ENCODE measurements at regions not wholly inside any gene's neighbourhood (a gene's known extent, or its start where the extent isn't known, plus 50 kb on each side); places are given as distances from the start of the nearest gene placed in this dataset.

GRCh38 chr17:6326483-6326882 lies 108.4 kb downstream of the AIPL1 start:
- no peak for TF ChIP-seq RELA (CRISPR knock-in tag; IDR thresholded peaks at IDR 0.05; ENCODE audit: borderline replicate concordance)
- TF ChIP-seq ZNF512 (CRISPR knock-in tag; IDR thresholded peaks at IDR 0.05; ENCODE audit: borderline replicate concordance): no peak
- TF ChIP-seq AFF4 (CRISPR knock-in tag; IDR thresholded peaks at IDR 0.05; ENCODE audit: borderline replicate concordance): no peak
- TF ChIP-seq TEAD4 (CRISPR knock-in tag; IDR thresholded peaks at IDR 0.05): no peak
- TF ChIP-seq CTCF (IDR thresholded peaks at IDR 0.05): no peak
- TF ChIP-seq ATF1 (CRISPR knock-in tag; IDR thresholded peaks at IDR 0.05): no peak
- TF ChIP-seq MYBL2 (CRISPR knock-in tag; IDR thresholded peaks at IDR 0.05): no peak
- no peak for TF ChIP-seq CREM (CRISPR knock-in tag; IDR thresholded peaks at IDR 0.05)
- no peak for TF ChIP-seq MXD4 (CRISPR knock-in tag; IDR thresholded peaks at IDR 0.05; ENCODE audit: borderline replicate concordance)
- no peak for TF ChIP-seq ZBTB21 (CRISPR knock-in tag; IDR thresholded peaks at IDR 0.05; ENCODE audit: borderline replicate concordance)
- TF ChIP-seq ESRRA (CRISPR knock-in tag; IDR thresholded peaks at IDR 0.05; ENCODE audit: borderline replicate concordance): no peak
- TF ChIP-seq, protein P1, sequence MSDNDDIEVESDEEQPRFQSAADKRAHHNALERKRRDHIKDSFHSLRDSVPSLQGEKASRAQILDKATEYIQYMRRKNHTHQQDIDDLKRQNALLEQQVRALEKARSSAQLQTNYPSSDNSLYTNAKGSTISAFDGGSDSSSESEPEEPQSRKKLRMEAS (CRISPR knock-in tag; IDR thresholded peaks at IDR 0.05): no peak
- TF ChIP-seq MLX (CRISPR knock-in tag; IDR thresholded peaks at IDR 0.05): no peak
- TF ChIP-seq ZNF121 (CRISPR knock-in tag; IDR thresholded peaks at IDR 0.05): no peak
